NCI-H2171 (cell line): ENCODE measurements at regions not wholly inside any gene's neighbourhood (a gene's known extent, or its start where the extent isn't known, plus 50 kb on each side); places are given as distances from the start of the nearest gene placed in this dataset.
"Not testable (repeated sequence)": the region's sequence is repeated elsewhere in the genome, so short reads cannot be mapped to it uniquely, and the experiment has no call there.

Experiments used
- DNase-seq: peaks from one replicate; lab custom pipeline; 2025; lab: John Stamatoyannopoulos, UW

- DNase-seq, result no peak
These were observed 101.9 kb downstream of the RGS21 start for GRCh38 chr1:192418552-192419285.

- no peak for DNase-seq
These were observed 113.9 kb downstream of the RGS21 start for GRCh38 chr1:192430644-192431043.

GRCh38 chr1:192435704-192436103 is 118.9 kb downstream of the RGS21 start:
- no peak for DNase-seq

GRCh38 chr1:192436441-192437078 is 119.8 kb downstream of the RGS21 start:
- DNase-seq, result no peak

- no peak for DNase-seq
These were observed 121.9 kb downstream of the RGS21 start for GRCh38 chr1:192438737-192439136.

- no peak for DNase-seq
These were observed 122.7 kb downstream of the RGS21 start for GRCh38 chr1:192439373-192440025.

- no peak for DNase-seq
These were observed 124.7 kb downstream of the RGS21 start for GRCh38 chr1:192441492-192441891.

GRCh38 chr1:192442736-192443135 is 125.9 kb downstream of the RGS21 start:
- no peak for DNase-seq

GRCh38 chr1:192443616-192444015 is 126.8 kb downstream of the RGS21 start:
- no peak for DNase-seq

- DNase-seq, result no peak
These were observed 128.4 kb downstream of the RGS21 start for GRCh38 chr1:192445241-192445640.

GRCh38 chr1:192445839-192446489 is 129.2 kb downstream of the RGS21 start:
- DNase-seq, result no peak

- DNase-seq, result no peak
These were observed 127.5 kb upstream of the RGS1 start for GRCh38 chr1:192448026-192448578.

- DNase-seq, result no peak
These were observed 122.1 kb upstream of the RGS1 start for GRCh38 chr1:192453360-192453992.

GRCh38 chr1:192459467-192459866 is 116.1 kb upstream of the RGS1 start:
- no peak for DNase-seq

- no peak for DNase-seq
These were observed 113.9 kb upstream of the RGS1 start for GRCh38 chr1:192461684-192462083.

GRCh38 chr1:192462616-192463015 is 113.0 kb upstream of the RGS1 start:
- DNase-seq, result no peak

- DNase-seq, result no peak
These were observed 111.9 kb upstream of the RGS1 start for GRCh38 chr1:192463661-192464060.

GRCh38 chr1:192465221-192465620 is 110.4 kb upstream of the RGS1 start:
- not testable (repeated sequence) for DNase-seq

GRCh38 chr1:192474080-192474683 is 101.4 kb upstream of the RGS1 start:
- peak; percentile 76 for DNase-seq

- no peak for DNase-seq
These were observed 100.2 kb upstream of the RGS1 start for GRCh38 chr1:192475329-192475728.

GRCh38 chr1:192475970-192476369 is 99.6 kb upstream of the RGS1 start:
- no peak for DNase-seq
